ENCODE measurements at regions not wholly inside any gene's neighbourhood (a gene's known extent, or its start where the extent isn't known, plus 50 kb on each side); places are given as distances from the start of the nearest gene placed in this dataset.

- no peak for TF ChIP-seq CTCF (IDR thresholded peaks at IDR 0.05; ENCODE audit: low read length)
- TF ChIP-seq EZH2 (optimal IDR thresholded peaks at IDR 0.05; ENCODE audit: low read depth, low read length), result no peak
Measured at GRCh38 chr6:130671577-130671976, 155.6 kb upstream of the SMLR1 start.

Data from MM.1S (cell line).